ENCODE measurements at regions not wholly inside any gene's neighbourhood (a gene's known extent, or its start where the extent isn't known, plus 50 kb on each side); places are given as distances from the start of the nearest gene placed in this dataset.
A peak's percentile ranks its signal among the peaks of the same experiment; 100 is the strongest.

DNA sequence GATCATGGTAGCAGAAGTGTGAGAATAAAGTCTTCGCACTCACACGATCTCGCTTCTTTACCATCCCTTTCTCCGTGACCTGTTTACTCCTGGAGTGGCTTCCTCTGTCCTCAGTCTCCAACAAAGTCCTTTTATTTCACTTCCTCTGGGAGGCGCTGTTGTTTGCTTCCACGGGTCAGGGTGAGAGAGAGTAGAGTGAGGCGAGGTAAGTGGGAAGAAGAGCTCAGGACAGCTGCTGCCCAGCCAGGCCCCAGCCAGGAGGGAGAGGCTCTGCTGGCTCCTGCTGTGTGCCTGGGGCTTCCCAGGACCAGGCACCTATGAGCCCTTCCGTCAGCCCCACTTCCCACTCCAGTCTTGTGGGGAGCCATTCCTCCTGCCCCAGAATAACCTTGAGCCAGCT is 242.1 kb downstream of the FGF9 start:
- H3K9ac ChIP-seq (ENCODE audit: low read length): no peak overlapping the region
- no peak overlapping the region for H3K4me3 ChIP-seq (replicated peaks in 1 of 2; ENCODE audit: low read depth in 1 of 2, low read length in 2 of 2)
- no peak overlapping the region for H2AFZ ChIP-seq (ENCODE audit: low read depth, low read length, poor library complexity, severe bottlenecking)
- BruUV-seq (replicated peaks): no TSS peak
- no peaks in the 10 kb centered on the region for H3K9me3 ChIP-seq (ENCODE audit: control insufficient read depth in 1 of 2, insufficient read depth in 1 of 2, low read depth in 1 of 2, low read length in 2 of 2)
- H4K20me1 ChIP-seq (ENCODE audit: insufficient read depth): no peaks in the 10 kb centered on the region
- no peaks in the 10 kb centered on the region for H3K9me2 ChIP-seq (ENCODE audit: insufficient read depth)
- peak; percentile 44; the same call in 1 of the 2 replicates for TF ChIP-seq RAD21 (IDR thresholded peaks at IDR 0.05; ENCODE audit: low read depth)
- no peak for TF ChIP-seq SIN3A (IDR thresholded peaks at IDR 0.05; ENCODE audit: low read depth)
- TF ChIP-seq, protein P1, sequence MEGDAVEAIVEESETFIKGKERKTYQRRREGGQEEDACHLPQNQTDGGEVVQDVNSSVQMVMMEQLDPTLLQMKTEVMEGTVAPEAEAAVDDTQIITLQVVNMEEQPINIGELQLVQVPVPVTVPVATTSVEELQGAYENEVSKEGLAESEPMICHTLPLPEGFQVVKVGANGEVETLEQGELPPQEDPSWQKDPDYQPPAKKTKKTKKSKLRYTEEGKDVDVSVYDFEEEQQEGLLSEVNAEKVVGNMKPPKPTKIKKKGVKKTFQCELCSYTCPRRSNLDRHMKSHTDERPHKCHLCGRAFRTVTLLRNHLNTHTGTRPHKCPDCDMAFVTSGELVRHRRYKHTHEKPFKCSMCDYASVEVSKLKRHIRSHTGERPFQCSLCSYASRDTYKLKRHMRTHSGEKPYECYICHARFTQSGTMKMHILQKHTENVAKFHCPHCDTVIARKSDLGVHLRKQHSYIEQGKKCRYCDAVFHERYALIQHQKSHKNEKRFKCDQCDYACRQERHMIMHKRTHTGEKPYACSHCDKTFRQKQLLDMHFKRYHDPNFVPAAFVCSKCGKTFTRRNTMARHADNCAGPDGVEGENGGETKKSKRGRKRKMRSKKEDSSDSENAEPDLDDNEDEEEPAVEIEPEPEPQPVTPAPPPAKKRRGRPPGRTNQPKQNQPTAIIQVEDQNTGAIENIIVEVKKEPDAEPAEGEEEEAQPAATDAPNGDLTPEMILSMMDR (IDR thresholded peaks at IDR 0.05 in 2 of 3, conservative IDR thresholded peaks at IDR 0.05 in 1 of 3; ENCODE audit: borderline replicate concordance in 1 of 3, insufficient read depth in 1 of 3, low read depth in 2 of 3, low read length in 2 of 3): peak; percentile 15 to 59 (median 53); a peak in 5 of 6 replicates
- no peak for TF ChIP-seq TCF7L2 (IDR thresholded peaks at IDR 0.05; ENCODE audit: borderline replicate concordance, extremely low read depth, insufficient read depth, insufficient read length)
- TF ChIP-seq CBX3 (IDR thresholded peaks at IDR 0.05; ENCODE audit: low read depth): no peak
- no peak for TF ChIP-seq EZH2phosphoT487 (IDR thresholded peaks at IDR 0.05; ENCODE audit: borderline replicate concordance)
- TF ChIP-seq POLR2AphosphoS5 (IDR thresholded peaks at IDR 0.05; ENCODE audit: low read depth, low read length): no peak
- TF ChIP-seq, protein P2, sequence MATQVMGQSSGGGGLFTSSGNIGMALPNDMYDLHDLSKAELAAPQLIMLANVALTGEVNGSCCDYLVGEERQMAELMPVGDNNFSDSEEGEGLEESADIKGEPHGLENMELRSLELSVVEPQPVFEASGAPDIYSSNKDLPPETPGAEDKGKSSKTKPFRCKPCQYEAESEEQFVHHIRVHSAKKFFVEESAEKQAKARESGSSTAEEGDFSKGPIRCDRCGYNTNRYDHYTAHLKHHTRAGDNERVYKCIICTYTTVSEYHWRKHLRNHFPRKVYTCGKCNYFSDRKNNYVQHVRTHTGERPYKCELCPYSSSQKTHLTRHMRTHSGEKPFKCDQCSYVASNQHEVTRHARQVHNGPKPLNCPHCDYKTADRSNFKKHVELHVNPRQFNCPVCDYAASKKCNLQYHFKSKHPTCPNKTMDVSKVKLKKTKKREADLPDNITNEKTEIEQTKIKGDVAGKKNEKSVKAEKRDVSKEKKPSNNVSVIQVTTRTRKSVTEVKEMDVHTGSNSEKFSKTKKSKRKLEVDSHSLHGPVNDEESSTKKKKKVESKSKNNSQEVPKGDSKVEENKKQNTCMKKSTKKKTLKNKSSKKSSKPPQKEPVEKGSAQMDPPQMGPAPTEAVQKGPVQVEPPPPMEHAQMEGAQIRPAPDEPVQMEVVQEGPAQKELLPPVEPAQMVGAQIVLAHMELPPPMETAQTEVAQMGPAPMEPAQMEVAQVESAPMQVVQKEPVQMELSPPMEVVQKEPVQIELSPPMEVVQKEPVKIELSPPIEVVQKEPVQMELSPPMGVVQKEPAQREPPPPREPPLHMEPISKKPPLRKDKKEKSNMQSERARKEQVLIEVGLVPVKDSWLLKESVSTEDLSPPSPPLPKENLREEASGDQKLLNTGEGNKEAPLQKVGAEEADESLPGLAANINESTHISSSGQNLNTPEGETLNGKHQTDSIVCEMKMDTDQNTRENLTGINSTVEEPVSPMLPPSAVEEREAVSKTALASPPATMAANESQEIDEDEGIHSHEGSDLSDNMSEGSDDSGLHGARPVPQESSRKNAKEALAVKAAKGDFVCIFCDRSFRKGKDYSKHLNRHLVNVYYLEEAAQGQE (IDR thresholded peaks at IDR 0.05; ENCODE audit: low read depth): no peak
- RAD21 ChIA-PET (ENCODE audit: low non-redundant PET in 1 of 2, low total read pairs in 2 of 2, uncharacterized antibody in 2 of 2, unreplicated experiment in 2 of 2): interaction anchor here (0.5 to 1.2 kb wide), 3 partner anchors 831 to 883 kb away, joined by 3 to 5 read pairs (median 3); no protein-coding TSS in a partner anchor
- H3K4me2 ChIP-seq (ENCODE audit: low read length): no peak overlapping the region
- H3K4me1 ChIP-seq (ENCODE audit: control insufficient read depth in 1 of 2, insufficient read depth in 2 of 2, low read length in 2 of 2): no peaks in the 10 kb centered on the region
- no peak overlapping the region for H3K27ac ChIP-seq (ENCODE audit: low read depth, low read length)
- CTCF ChIA-PET: interaction anchor here (0.6 to 2.7 kb wide), 15 partner anchors 9 to 883 kb away, joined by 3 to 11 read pairs (median 3); no protein-coding TSS in a partner anchor
- intact Hi-C loops (cut with micrococcal nuclease): loop anchor here (1.0 kb wide), 1 partner anchor 365 kb away; no protein-coding TSS in a partner anchor
- H3K27me3 ChIP-seq (ENCODE audit: insufficient read depth, low read length): no peaks in the 10 kb centered on the region
- H3K79me2 ChIP-seq (ENCODE audit: insufficient read depth, low read length): no peaks in the 10 kb centered on the region
- ATAC-seq: peak; percentile 82
- peak; percentile 12 for DNase-seq (ENCODE audit: low read depth, low spot score)
- no peaks in the 10 kb centered on the region for H3K36me3 ChIP-seq (ENCODE audit: control insufficient read depth in 1 of 2, insufficient read depth in 2 of 2, low read length in 2 of 2)
- POLR2A ChIA-PET: no interaction called here

Data from HCT116 (cell line).